ENCODE measurements at regions not wholly inside any gene's neighbourhood (a gene's known extent, or its start where the extent isn't known, plus 50 kb on each side); places are given as distances from the start of the nearest gene placed in this dataset.

DNA sequence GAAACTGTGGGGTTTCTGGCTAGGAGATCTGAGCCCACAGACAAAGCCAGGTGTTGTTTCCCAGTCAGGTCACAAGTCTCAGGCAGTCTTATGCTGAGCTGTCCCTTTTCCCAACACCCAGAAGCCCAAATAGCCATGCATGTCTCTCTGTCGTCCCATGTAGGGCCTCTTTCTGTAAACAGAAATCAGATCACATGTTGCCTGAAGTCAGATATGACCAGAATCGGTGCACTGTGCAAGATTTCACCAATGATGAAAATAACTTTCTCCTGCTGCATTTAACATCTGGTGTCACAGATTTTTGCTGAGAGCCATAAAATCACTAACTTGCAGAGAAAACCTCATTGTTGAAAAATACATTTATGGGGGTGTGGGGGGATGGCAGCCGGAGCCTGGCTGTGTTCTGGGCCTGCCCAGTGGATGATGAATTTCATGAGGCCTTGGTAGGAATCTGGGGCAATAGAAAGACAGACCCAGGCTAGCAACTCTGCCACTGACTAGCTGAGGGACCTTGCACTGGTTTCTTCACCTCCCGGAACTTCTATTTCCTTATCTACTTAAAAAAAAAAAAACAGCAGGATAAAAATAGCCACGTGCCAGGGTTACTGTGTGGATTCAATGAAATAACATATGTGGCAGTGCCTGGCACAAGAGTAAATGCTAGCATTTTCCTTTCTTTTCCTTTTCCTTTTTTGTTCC is 158.8 kb upstream of the NFIA start:
- TF ChIP-seq SP1 (IDR thresholded peaks at IDR 0.05) (no peak), CTCF (IDR thresholded peaks at IDR 0.05; ENCODE audit: low read depth, low read length, missing input control) (no peak), YY1 (IDR thresholded peaks at IDR 0.05) (no peak), RAD21 (IDR thresholded peaks at IDR 0.05) (no peak), HNF4A (conservative IDR thresholded peaks at IDR 0.05) (no peak), GABPA (IDR thresholded peaks at IDR 0.05 in 1 of 2, conservative IDR thresholded peaks at IDR 0.05 in 1 of 2) (no peak), FOXA1 (IDR thresholded peaks at IDR 0.05) (no peak), NR2F2 (IDR thresholded peaks at IDR 0.05) (no peak)
- TF ChIP-seq, protein P1, sequence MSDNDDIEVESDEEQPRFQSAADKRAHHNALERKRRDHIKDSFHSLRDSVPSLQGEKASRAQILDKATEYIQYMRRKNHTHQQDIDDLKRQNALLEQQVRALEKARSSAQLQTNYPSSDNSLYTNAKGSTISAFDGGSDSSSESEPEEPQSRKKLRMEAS (IDR thresholded peaks at IDR 0.05): no peak
- TF ChIP-seq, protein P2, sequence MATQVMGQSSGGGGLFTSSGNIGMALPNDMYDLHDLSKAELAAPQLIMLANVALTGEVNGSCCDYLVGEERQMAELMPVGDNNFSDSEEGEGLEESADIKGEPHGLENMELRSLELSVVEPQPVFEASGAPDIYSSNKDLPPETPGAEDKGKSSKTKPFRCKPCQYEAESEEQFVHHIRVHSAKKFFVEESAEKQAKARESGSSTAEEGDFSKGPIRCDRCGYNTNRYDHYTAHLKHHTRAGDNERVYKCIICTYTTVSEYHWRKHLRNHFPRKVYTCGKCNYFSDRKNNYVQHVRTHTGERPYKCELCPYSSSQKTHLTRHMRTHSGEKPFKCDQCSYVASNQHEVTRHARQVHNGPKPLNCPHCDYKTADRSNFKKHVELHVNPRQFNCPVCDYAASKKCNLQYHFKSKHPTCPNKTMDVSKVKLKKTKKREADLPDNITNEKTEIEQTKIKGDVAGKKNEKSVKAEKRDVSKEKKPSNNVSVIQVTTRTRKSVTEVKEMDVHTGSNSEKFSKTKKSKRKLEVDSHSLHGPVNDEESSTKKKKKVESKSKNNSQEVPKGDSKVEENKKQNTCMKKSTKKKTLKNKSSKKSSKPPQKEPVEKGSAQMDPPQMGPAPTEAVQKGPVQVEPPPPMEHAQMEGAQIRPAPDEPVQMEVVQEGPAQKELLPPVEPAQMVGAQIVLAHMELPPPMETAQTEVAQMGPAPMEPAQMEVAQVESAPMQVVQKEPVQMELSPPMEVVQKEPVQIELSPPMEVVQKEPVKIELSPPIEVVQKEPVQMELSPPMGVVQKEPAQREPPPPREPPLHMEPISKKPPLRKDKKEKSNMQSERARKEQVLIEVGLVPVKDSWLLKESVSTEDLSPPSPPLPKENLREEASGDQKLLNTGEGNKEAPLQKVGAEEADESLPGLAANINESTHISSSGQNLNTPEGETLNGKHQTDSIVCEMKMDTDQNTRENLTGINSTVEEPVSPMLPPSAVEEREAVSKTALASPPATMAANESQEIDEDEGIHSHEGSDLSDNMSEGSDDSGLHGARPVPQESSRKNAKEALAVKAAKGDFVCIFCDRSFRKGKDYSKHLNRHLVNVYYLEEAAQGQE (IDR thresholded peaks at IDR 0.05): no peak
- TF ChIP-seq, protein P3, sequence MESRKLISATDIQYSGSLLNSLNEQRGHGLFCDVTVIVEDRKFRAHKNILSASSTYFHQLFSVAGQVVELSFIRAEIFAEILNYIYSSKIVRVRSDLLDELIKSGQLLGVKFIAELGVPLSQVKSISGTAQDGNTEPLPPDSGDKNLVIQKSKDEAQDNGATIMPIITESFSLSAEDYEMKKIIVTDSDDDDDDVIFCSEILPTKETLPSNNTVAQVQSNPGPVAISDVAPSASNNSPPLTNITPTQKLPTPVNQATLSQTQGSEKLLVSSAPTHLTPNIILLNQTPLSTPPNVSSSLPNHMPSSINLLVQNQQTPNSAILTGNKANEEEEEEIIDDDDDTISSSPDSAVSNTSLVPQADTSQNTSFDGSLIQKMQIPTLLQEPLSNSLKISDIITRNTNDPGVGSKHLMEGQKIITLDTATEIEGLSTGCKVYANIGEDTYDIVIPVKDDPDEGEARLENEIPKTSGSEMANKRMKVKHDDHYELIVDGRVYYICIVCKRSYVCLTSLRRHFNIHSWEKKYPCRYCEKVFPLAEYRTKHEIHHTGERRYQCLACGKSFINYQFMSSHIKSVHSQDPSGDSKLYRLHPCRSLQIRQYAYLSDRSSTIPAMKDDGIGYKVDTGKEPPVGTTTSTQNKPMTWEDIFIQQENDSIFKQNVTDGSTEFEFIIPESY (IDR thresholded peaks at IDR 0.05): no peak
